HS-5 (cell line): ENCODE measurements at regions not wholly inside any gene's neighbourhood (a gene's known extent, or its start where the extent isn't known, plus 50 kb on each side); places are given as distances from the start of the nearest gene placed in this dataset.
A peak's percentile ranks its signal among the peaks of the same experiment; 100 is the strongest.
"Not testable (repeated sequence)": the region's sequence is repeated elsewhere in the genome, so short reads cannot be mapped to it uniquely, and the experiment has no call there.

Source experiments
- DNase-seq: peaks from one replicate; pipeline ENCODE4 v3.0.0-alpha.2; 2012; ENCODE audit warnings: low read depth

- DNase-seq, result peak; percentile 22
Observed at GRCh38 chr2:187994464-187995331, 297.0 kb upstream of the GULP1 start.

- no peak for DNase-seq
Observed at GRCh38 chr2:187995556-187995955, 296.1 kb upstream of the GULP1 start.

GRCh38 chr2:187996630-187997029 is 295.0 kb upstream of the GULP1 start:
- DNase-seq, result no peak

- no peak for DNase-seq
Observed at GRCh38 chr2:188000189-188000588, 291.5 kb upstream of the GULP1 start.

- DNase-seq, result no peak
Observed at GRCh38 chr2:188003800-188004199, 287.9 kb upstream of the GULP1 start.

- DNase-seq, result no peak
Observed at GRCh38 chr2:188013767-188014166, 277.9 kb upstream of the GULP1 start.

GRCh38 chr2:188016917-188017316 is 274.8 kb upstream of the GULP1 start:
- no peak for DNase-seq

- DNase-seq, result no peak
Observed at GRCh38 chr2:188022389-188022788, 269.3 kb upstream of the GULP1 start.

GRCh38 chr2:188023035-188023434 is 268.6 kb upstream of the GULP1 start:
- no peak for DNase-seq

GRCh38 chr2:188024811-188025210 is 266.9 kb upstream of the GULP1 start:
- DNase-seq, result no peak

GRCh38 chr2:188028739-188029138 is 262.9 kb upstream of the GULP1 start:
- no peak for DNase-seq

GRCh38 chr2:188032306-188032705 is 259.4 kb upstream of the GULP1 start:
- DNase-seq, result no peak

- DNase-seq, result no peak
Observed at GRCh38 chr2:188032786-188033185, 258.9 kb upstream of the GULP1 start.

- not testable (repeated sequence) for DNase-seq
Observed at GRCh38 chr2:188033240-188033639, 258.4 kb upstream of the GULP1 start.

- DNase-seq, result not testable (repeated sequence)
Observed at GRCh38 chr2:188034102-188034501, 257.6 kb upstream of the GULP1 start.

- not testable (repeated sequence) for DNase-seq
Observed at GRCh38 chr2:188035377-188035776, 256.3 kb upstream of the GULP1 start.

- DNase-seq, result not testable (repeated sequence)
Observed at GRCh38 chr2:188036786-188037185, 254.9 kb upstream of the GULP1 start.

- no peak for DNase-seq
Observed at GRCh38 chr2:188039307-188039706, 252.4 kb upstream of the GULP1 start.

- no peak for DNase-seq
Observed at GRCh38 chr2:188042412-188042811, 249.3 kb upstream of the GULP1 start.

- no peak for DNase-seq
Observed at GRCh38 chr2:188045016-188045415, 246.7 kb upstream of the GULP1 start.

- DNase-seq, result peak; percentile 48
Observed at GRCh38 chr2:188046437-188046836, 245.2 kb upstream of the GULP1 start.

- DNase-seq, result no peak
Observed at GRCh38 chr2:188047735-188048134, 243.9 kb upstream of the GULP1 start.

GRCh38 chr2:188050726-188051125 is 240.9 kb upstream of the GULP1 start:
- DNase-seq, result no peak

GRCh38 chr2:188051706-188052105 is 240.0 kb upstream of the GULP1 start:
- DNase-seq, result no peak
